Muscle layer of duodenum (tissue), 2 donors: ENCODE measurements at regions not wholly inside any gene's neighbourhood (a gene's known extent, or its start where the extent isn't known, plus 50 kb on each side); places are given as distances from the start of the nearest gene placed in this dataset.
"Not testable (repeated sequence)": the region's sequence is repeated elsewhere in the genome, so short reads cannot be mapped to it uniquely, and the experiment has no call there.

ENCODE experiments used
- H3K27ac ChIP-seq: one replicate; pipeline ENCODE4 v1.7.0; 2013; ENCODE audit warnings: mild to moderate bottlenecking, low read length
- H3K27me3 ChIP-seq: one replicate; pipeline ENCODE4 v1.7.0; 2013; ENCODE audit warnings: low read depth, mild to moderate bottlenecking, control low read depth, low read length
- H3K36me3 ChIP-seq, 2 donors: one replicate each; pipeline ENCODE4 v1.7.0; 2013; ENCODE audit warnings: low read length in 2 of 2, control low read depth in 1 of 2, mild to moderate bottlenecking in 1 of 2; ENCODE audit not compliant: insufficient read depth in 2 of 2, control insufficient read depth in 1 of 2
- H3K4me1 ChIP-seq, 2 donors: one replicate each; pipeline ENCODE4 v1.7.0; 2013; ENCODE audit warnings: low read length in 2 of 2, mild to moderate bottlenecking in 2 of 2, control low read depth in 1 of 2, moderate library complexity in 1 of 2; ENCODE audit not compliant: insufficient read depth in 2 of 2, control insufficient read depth in 1 of 2
- H3K4me3 ChIP-seq, 2 donors: one replicate each; pipeline ENCODE4 v1.7.0; 2013; ENCODE audit warnings: low read length in 2 of 2, low read depth in 1 of 2, mild to moderate bottlenecking in 1 of 2
- H3K9me3 ChIP-seq, 2 donors: one replicate each; pipeline ENCODE4 v1.7.0; 2013; ENCODE audit warnings: low read length in 2 of 2, control low read depth in 1 of 2, mild to moderate bottlenecking in 1 of 2; ENCODE audit not compliant: control insufficient read depth in 1 of 2
- donor health status: healthy.

GRCh38 chr4:26238778-26239679 lies 81.8 kb upstream of the RBPJ start:
- H3K36me3 ChIP-seq, result no peaks in the 10 kb centered on the region
- H3K4me3 ChIP-seq, result no peak overlapping the region
- no peaks in the 10 kb centered on the region for H3K27me3 ChIP-seq
- H3K9me3 ChIP-seq, result no peaks in the 10 kb centered on the region
- peaks cover 10 to 19% of the 10 kb centered on the region in 2 donors for H3K4me1 ChIP-seq
- peak overlapping the region; percentile 80 for H3K27ac ChIP-seq

- peak overlapping the region; percentile 80 for H3K27ac ChIP-seq
- H3K9me3 ChIP-seq, result no peaks in the 10 kb centered on the region
- H3K4me3 ChIP-seq, result no peak overlapping the region
- no peaks in the 10 kb centered on the region for H3K27me3 ChIP-seq
- H3K36me3 ChIP-seq, result no peaks in the 10 kb centered on the region
- H3K4me1 ChIP-seq, result peaks cover 10 to 19% of the 10 kb centered on the region in 2 donors
Measured at GRCh38 chr4:26239801-26240200, 81.0 kb upstream of the RBPJ start.

- H3K4me1 ChIP-seq, result peaks cover 10 to 12% of the 10 kb centered on the region in 2 donors
- no peaks in the 10 kb centered on the region for H3K9me3 ChIP-seq
- H3K27me3 ChIP-seq, result no peaks in the 10 kb centered on the region
- no peaks in the 10 kb centered on the region for H3K36me3 ChIP-seq
- no peak overlapping the region for H3K27ac ChIP-seq
- no peak overlapping the region for H3K4me3 ChIP-seq
Measured at GRCh38 chr4:26241179-26241578, 79.6 kb upstream of the RBPJ start.

- Histone ChIP-seq H3K9me3 (no peaks in the 10 kb centered on the region), H3K4me1 (peaks cover 10 to 12% of the 10 kb centered on the region in 2 donors), H3K27me3 (no peaks in the 10 kb centered on the region), H3K27ac (no peak overlapping the region), H3K36me3 (no peaks in the 10 kb centered on the region), H3K4me3 (no peak overlapping the region)
Measured at GRCh38 chr4:26242451-26242850, 78.4 kb upstream of the RBPJ start.

- H3K4me3 ChIP-seq, H3K27ac ChIP-seq, H3K9me3 ChIP-seq, H3K36me3 ChIP-seq, H3K27me3 ChIP-seq: not testable (repeated sequence)
- H3K4me1 ChIP-seq, result peaks cover 4 to 11% of the 10 kb centered on the region in 2 donors
Measured at GRCh38 chr4:26244138-26244537, 76.7 kb upstream of the RBPJ start.

GRCh38 chr4:26248647-26249046 lies 72.2 kb upstream of the RBPJ start:
- Histone ChIP-seq H3K27me3 (no peaks in the 10 kb centered on the region), H3K27ac (no peak overlapping the region)

GRCh38 chr4:26252349-26253025 lies 68.3 kb upstream of the RBPJ start:
- Histone ChIP-seq H3K4me1 (peaks cover 0 to 9% of the 10 kb centered on the region in 2 donors), H3K4me3 (no peak overlapping the region), H3K36me3 (no peaks in the 10 kb centered on the region), H3K27me3 (no peaks in the 10 kb centered on the region), H3K9me3 (no peaks in the 10 kb centered on the region), H3K27ac (no peak overlapping the region)

More at GRCh38 chr4:26248647-26249046, 72.2 kb upstream of the RBPJ start:
- Histone ChIP-seq H3K4me3 (no peak overlapping the region), H3K36me3 (no peaks in the 10 kb centered on the region), H3K4me1 (peaks cover 0 to 9% of the 10 kb centered on the region in 2 donors), H3K9me3 (no peaks in the 10 kb centered on the region)

GRCh38 chr4:26253968-26254367 lies 66.8 kb upstream of the RBPJ start:
- Histone ChIP-seq H3K36me3 (no peaks in the 10 kb centered on the region), H3K27ac (no peak overlapping the region), H3K4me3 (no peak overlapping the region), H3K9me3 (no peaks in the 10 kb centered on the region), H3K27me3 (no peaks in the 10 kb centered on the region), H3K4me1 (peaks cover 0 to 4% of the 10 kb centered on the region in 2 donors)

- Histone ChIP-seq H3K36me3 (no peaks in the 10 kb centered on the region), H3K4me3 (no peak overlapping the region), H3K4me1 (no peaks in the 10 kb centered on the region), H3K27ac (no peak overlapping the region), H3K27me3 (no peaks in the 10 kb centered on the region), H3K9me3 (no peaks in the 10 kb centered on the region)
Measured at GRCh38 chr4:26255989-26256388, 64.8 kb upstream of the RBPJ start.

- not testable (repeated sequence) for H3K27ac ChIP-seq, H3K27me3 ChIP-seq, H3K4me1 ChIP-seq, H3K9me3 ChIP-seq, H3K4me3 ChIP-seq, H3K36me3 ChIP-seq
Measured at GRCh38 chr4:26257444-26257843, 63.4 kb upstream of the RBPJ start.

- Histone ChIP-seq H3K4me3 (no peak overlapping the region), H3K27me3 (no peaks in the 10 kb centered on the region), H3K9me3 (no peaks in the 10 kb centered on the region)
Measured at GRCh38 chr4:26257850-26258249, 63.0 kb upstream of the RBPJ start.

More at GRCh38 chr4:26257850-26258249, 63.0 kb upstream of the RBPJ start:
- Histone ChIP-seq H3K4me1 (no peaks in the 10 kb centered on the region), H3K36me3 (no peaks in the 10 kb centered on the region), H3K27ac (no peak overlapping the region)
